Activated CD8-positive, alpha-beta T cell treated with anti-CD3 and anti-CD28 coated beads for 36 hours (primary cell): ENCODE measurements at regions not wholly inside any gene's neighbourhood (a gene's known extent, or its start where the extent isn't known, plus 50 kb on each side); places are given as distances from the start of the nearest gene placed in this dataset.
A peak's percentile ranks its signal among the peaks of the same experiment; 100 is the strongest.

ENCODE experiments used
- ATAC-seq: fragments of 200-7000 bp; cut with Tn5 transposase; one replicate; pipeline ENCODE4 v1.10.0; 2021; ENCODE audit warnings: mild to moderate bottlenecking, moderate library complexity
- CTCF ChIA-PET: fragments of 350-600 bp; sonication (Branson Sonifier 250); formaldehyde crosslinking; loops from one replicate; lab custom pipeline; 2021; ENCODE audit warnings: antibody characterized with exemption; lab: Charles Lee
- POLR2A ChIA-PET: fragments of 350-600 bp; sonication (Branson Sonifier 250); formaldehyde crosslinking; loops from one replicate; lab custom pipeline; 2021; ENCODE audit warnings: antibody characterized with exemption; lab: Charles Lee
- DNase-seq: peaks from one replicate; pipeline ENCODE4 v3.0.0-alpha.2; 2020
- H3K27ac Mint-ChIP-seq: one replicate; pipeline ENCODE4 v1.8.0; 2021; ENCODE audit warnings: mild to moderate bottlenecking, mixed read lengths
- H3K27me3 Mint-ChIP-seq: one replicate; pipeline ENCODE4 v1.8.0; 2021; ENCODE audit warnings: mixed read lengths
- H3K36me3 Mint-ChIP-seq: one replicate; pipeline ENCODE4 v1.8.0; 2021; ENCODE audit warnings: low read depth, mixed read lengths
- H3K4me1 Mint-ChIP-seq: one replicate; pipeline ENCODE4 v1.8.0; 2021; ENCODE audit warnings: low read depth, mixed read lengths
- H3K4me3 Mint-ChIP-seq: one replicate; pipeline ENCODE4 v1.8.0; 2021; ENCODE audit warnings: mild to moderate bottlenecking, moderate library complexity, mixed read lengths
- H3K9me3 Mint-ChIP-seq: one replicate; pipeline ENCODE4 v1.8.0; 2021; ENCODE audit warnings: mixed read lengths
- CTCF ChIP-seq: fragments of 200-600 bp; IDR thresholded peaks from one replicate; pipeline ENCODE4 v1.8.0; 2022; ENCODE audit warnings: antibody characterized with exemption, mild to moderate bottlenecking
- intact Hi-C: fragments of 100-400 bp; cut with micrococcal nuclease; formaldehyde crosslinking; loops from one replicate; pipeline ENCODE4 v1.10.0; 2022

- intact Hi-C loops: loop anchor here (10.0 kb wide), 1 partner anchor 97 kb away; the partner anchor contains the start of gene ING1
- Mint-ChIP-seq H3K4me3 (no peak overlapping the region), H3K36me3 (no peaks in the 10 kb centered on the region), H3K27me3 (peaks cover 36% of the 10 kb centered on the region), H3K27ac (no peak overlapping the region), H3K9me3 (no peaks in the 10 kb centered on the region), H3K4me1 (peaks cover 9% of the 10 kb centered on the region)
- ChIA-PET CTCF (no interaction called here), POLR2A (interaction anchor here (1.1 kb wide), 1 partner anchor 99 kb away, joined by 3 read pairs; no protein-coding TSS in a partner anchor)
- DNase-seq (peak; percentile 15), ATAC-seq (no peak)
- TF ChIP-seq CTCF: no peak
These were observed 98.2 kb downstream of the ING1 start for GRCh38 chr13:110811771-110812120.

- Mint-ChIP-seq H3K27ac (no peak overlapping the region), H3K9me3 (no peaks in the 10 kb centered on the region), H3K27me3 (peaks cover 36% of the 10 kb centered on the region), H3K36me3 (no peaks in the 10 kb centered on the region), H3K4me3 (peak overlapping the region; percentile 19), H3K4me1 (peaks cover 9% of the 10 kb centered on the region)
- CTCF ChIA-PET: no interaction called here
- peak; percentile 45 for ATAC-seq
- POLR2A ChIA-PET: interaction anchor here (1.1 kb wide), 1 partner anchor 100 kb away, joined by 3 read pairs; no protein-coding TSS in a partner anchor
- no peak for TF ChIP-seq CTCF
- intact Hi-C loops: loop anchor here (10.0 kb wide), 1 partner anchor 97 kb away; the partner anchor contains the start of gene ING1
- DNase-seq: no peak
These were observed 98.8 kb downstream of the ING1 start for GRCh38 chr13:110812121-110812868.

GRCh38 chr13:110812869-110813645 lies 99.6 kb downstream of the ING1 start:
- CTCF ChIA-PET: no interaction called here
- H3K4me3 Mint-ChIP-seq: no peak overlapping the region

GRCh38 chr13:110813646-110814624 lies 100.4 kb downstream of the ING1 start:
- ATAC-seq (no peak), DNase-seq (no peak)
- H3K4me1 Mint-ChIP-seq: peaks cover 9% of the 10 kb centered on the region
- no peaks in the 10 kb centered on the region for H3K36me3 Mint-ChIP-seq
- TF ChIP-seq CTCF: peak; percentile 13
- no peak overlapping the region for H3K4me3 Mint-ChIP-seq
- peaks cover 30% of the 10 kb centered on the region for H3K27me3 Mint-ChIP-seq
- no peak overlapping the region for H3K27ac Mint-ChIP-seq
- ChIA-PET CTCF (no interaction called here), POLR2A (no interaction called here)
- intact Hi-C loops: loop anchor here (10.0 kb wide), 1 partner anchor 99 kb away; the partner anchor contains the start of gene ING1
- no peaks in the 10 kb centered on the region for H3K9me3 Mint-ChIP-seq

More at GRCh38 chr13:110812869-110813645, 99.6 kb downstream of the ING1 start:
- POLR2A ChIA-PET: no interaction called here
- no peaks in the 10 kb centered on the region for H3K36me3 Mint-ChIP-seq
- no peak for TF ChIP-seq CTCF
- peaks cover 34% of the 10 kb centered on the region for H3K27me3 Mint-ChIP-seq
- peaks cover 9% of the 10 kb centered on the region for H3K4me1 Mint-ChIP-seq
- no peak overlapping the region for H3K27ac Mint-ChIP-seq
- no peaks in the 10 kb centered on the region for H3K9me3 Mint-ChIP-seq
- intact Hi-C loops: loop anchor here (10.0 kb wide), 1 partner anchor 98 kb away; the partner anchor contains the start of gene ING1
- DNase-seq (no peak), ATAC-seq (peak; percentile 27)
